A204.1 (cell line): ENCODE measurements at regions not wholly inside any gene's neighbourhood (a gene's known extent, or its start where the extent isn't known, plus 50 kb on each side); places are given as distances from the start of the nearest gene placed in this dataset.
"Not testable (repeated sequence)": the region's sequence is repeated elsewhere in the genome, so short reads cannot be mapped to it uniquely, and the experiment has no call there.

ENCODE experiments used
- FAIRE-seq: peaks from 2 replicates; lab custom pipeline; 2012; peaks lifted over from hg19 to GRCh38; lab: Jason Lieb, UNC

DNA sequence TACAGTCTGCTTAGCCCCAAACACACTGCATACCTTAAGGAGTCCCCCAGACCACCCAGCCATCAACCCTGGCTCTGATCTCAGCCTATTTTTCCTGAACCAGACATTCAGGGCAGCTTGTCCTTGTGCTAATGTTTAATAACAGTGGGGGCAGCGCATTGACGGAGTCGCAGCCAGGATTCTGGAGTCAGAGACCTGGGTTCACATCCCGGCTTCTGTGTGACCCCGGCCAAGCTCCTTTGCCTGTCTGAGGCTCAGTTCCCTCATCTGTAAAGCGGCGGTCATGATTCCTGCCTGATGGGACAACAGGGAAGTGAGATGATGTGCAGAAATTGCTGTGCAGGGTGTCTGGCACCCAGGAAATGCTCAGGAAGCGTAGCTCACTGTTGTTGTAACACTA is 63.1 kb downstream of the MATN1 start:
- no peak for FAIRE-seq

- no peak for FAIRE-seq
These were observed 63.7 kb downstream of the MATN1 start for GRCh38 chr1:30659702-30660101.

GRCh38 chr1:30658375-30658774 is 65.0 kb downstream of the MATN1 start:
- not testable (repeated sequence) for FAIRE-seq

- FAIRE-seq: no peak
These were observed 65.4 kb downstream of the MATN1 start for GRCh38 chr1:30658014-30658336.

- FAIRE-seq: no peak
These were observed 66.0 kb downstream of the MATN1 start for GRCh38 chr1:30657131-30658013.

DNA sequence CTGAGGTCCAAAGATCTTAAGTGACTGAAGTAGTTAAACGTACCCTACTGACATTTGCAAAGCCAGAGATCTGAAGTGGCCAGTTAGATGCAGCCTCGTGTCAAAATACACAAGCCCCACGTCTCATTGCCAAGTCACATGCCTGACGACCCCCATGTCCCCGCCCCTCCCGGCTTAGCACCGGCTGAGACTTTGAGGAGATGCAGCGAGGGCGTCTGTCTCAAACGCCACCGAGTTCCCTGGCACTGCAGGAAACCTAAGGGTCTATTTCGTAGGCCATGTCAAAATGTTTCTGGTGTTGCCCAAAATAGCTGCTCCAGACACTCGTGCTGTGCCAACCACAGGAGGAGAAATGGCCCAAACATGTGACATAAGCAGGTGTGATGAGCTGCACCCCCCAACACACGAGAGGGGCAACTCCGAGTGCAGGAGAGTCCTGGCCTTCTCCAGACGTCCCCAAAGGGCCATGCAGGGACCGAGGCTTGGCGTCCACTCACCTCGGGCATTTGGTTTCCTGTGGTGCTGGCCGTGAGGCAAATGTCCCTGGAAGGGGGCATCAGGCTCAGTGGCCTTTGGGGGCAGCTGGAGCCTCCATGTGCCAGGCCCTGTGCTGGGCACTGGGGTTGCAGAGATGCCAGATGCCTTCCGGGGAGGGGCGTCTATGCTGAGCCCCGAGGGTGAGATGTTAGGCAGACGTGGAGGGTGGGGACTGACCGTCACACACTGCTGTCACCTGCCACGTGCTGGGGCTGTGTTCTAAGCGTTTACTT is 67.0 kb downstream of the MATN1 start:
- no peak for FAIRE-seq

DNA sequence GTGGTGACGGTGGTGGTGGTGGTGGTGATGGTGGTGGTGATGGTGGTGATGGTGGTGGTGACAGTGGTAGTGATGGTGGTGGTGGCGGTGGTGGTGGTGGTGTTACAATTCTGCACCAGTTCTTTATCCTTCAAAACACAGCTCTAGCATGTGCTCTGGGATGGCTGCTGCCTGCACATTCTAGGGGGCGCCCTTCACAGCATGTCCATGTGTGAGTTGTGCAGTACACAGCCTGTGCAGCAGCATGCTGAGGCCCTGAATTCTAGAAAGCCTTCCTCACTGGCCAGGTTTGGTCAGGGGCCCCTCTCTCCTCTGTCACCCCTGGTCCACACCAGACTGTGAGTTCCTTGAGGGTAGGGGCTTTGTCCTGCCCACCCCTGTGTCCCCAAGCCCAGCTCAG is 67.7 kb downstream of the MATN1 start:
- no peak for FAIRE-seq

DNA sequence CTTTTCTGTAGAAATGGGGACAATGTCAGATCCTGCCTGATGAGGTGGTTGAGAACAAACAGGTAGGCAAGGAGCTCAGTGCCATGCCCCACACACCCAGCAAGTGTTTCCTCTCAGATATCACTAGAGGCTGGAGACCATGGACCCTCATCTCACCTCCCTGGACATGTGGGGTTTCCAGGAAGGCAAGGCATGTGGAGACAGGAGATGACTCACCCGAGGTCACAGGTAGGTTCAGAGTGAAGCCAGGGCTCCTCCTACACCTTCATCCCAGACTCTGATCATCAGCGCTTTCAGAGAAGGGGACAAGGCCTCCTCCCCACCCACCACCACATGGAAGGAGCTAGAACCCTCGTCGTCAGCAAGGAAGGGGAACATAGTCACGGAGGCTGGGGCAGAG is 69.2 kb downstream of the MATN1 start:
- no peak for FAIRE-seq

GRCh38 chr1:30652152-30652841 is 71.1 kb downstream of the MATN1 start:
- FAIRE-seq: no peak

GRCh38 chr1:30651395-30651794 is 72.0 kb downstream of the MATN1 start:
- FAIRE-seq: not testable (repeated sequence)

DNA sequence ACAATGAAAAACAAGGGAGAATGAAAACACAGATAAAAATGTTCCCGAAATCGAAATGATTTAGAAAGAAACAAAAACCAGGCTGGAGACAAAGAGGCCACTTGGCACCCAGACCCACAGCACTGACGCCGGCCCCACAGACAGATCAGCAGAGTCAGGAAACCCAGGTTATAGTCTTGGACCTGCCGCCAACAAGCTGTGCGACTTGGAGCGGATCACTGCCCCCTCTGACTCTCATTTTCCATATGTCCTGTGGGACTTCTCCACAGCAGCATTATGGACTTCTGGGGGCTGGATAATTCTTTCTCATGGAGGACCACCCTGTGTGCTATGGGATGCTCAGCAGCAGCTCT is 72.4 kb downstream of the MATN1 start:
- FAIRE-seq: no peak

DNA sequence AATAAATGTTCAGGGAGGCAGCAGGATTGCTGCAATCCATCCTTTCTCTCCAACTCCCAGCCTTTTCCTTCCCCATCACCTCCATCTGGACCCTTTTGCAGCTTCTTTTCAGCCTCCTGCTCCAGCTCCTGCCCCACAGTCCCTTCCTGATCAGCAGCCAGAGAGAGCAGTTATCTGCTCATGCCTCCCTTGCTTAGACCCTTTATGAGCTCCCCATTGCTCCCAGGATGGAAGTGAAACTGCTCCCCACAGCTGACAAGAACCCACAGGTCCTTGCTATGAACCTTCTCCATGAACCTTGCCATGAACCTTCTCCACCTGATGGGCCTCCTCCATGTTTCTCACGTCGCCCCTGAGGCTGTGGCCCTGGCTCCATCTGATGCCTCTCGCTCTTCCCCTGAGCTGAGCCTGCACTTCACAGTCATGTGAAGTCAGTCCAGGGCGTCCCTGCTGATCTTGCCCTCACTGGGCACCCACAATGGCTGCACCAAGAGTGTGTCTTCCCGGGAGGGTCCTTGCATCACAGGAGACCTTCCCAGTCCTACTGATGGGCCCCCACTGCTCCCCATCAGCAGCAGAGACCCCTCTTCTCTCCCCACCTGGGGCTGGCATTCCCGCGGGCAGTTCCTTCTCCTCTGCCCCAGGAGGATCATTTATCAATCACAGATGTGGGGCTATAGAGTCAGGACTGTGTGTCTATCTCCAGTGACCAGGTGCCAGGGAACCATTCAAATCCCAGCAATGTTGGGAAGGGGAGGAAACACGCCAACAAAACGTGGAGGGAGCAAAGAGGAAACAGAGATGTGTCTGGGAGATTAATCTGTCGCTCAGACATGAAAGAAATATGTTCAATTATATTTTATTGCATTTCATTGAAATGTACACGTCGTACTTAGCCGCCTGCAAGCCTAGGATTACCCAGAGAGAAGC is 73.1 kb downstream of the MATN1 start:
- no peak for FAIRE-seq

DNA sequence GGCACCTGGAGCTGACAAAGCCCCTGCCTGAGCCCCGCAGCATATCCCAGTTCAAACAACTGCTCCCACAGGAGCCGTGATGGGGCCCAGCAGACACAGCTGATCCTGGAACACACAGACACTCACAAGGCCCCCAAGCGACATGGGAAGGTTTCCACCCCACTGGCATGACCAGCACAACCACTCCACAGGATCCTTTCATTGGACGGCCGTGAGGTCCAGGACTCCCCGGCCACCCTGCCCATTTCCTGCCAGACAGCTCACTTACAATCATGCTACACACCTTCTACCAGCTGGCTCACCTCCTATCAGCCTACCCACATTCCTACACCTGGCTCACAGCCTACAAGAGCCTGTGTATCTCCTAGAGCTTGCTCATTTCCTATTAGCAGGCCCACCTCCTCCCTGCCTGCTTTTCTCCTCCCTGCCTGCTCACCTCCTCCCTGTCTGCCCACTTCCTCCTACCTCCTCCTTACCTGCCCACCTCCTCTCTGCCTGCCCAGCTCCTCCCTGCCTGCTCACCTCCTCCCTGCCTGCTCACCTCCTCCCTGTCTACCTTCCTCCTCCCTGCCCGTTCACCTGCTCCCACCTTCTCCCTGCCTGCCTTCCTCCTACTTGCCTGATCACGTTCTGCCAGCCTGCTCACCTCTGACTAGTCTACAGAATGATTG is 73.9 kb downstream of the MATN1 start:
- no peak for FAIRE-seq

GRCh38 chr1:30648408-30649000 is 74.9 kb downstream of the MATN1 start:
- no peak for FAIRE-seq

DNA sequence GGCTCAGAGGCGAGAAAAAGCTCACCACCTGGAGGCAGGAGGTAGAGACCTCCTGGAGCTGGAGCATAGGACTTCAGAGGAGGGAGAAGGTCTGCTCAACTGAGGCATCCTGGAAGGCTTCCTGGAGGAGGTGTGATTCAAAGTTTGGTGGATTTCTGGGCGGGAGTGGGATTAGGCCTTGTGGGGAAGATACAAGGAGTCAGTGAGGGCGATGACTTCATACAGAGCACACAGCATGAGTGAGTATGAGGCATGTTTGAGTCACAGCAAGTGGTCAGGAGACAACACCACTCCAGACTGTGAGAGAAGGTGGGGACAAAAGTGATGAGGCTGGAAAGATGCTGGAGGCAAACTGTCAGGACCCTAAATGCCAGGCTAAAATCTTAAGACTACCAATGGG is 77.6 kb downstream of the MATN1 start:
- no peak for FAIRE-seq

GRCh38 chr1:30642391-30643120 is 80.8 kb downstream of the MATN1 start:
- FAIRE-seq: no peak

- no peak for FAIRE-seq
These were observed 81.6 kb downstream of the MATN1 start for GRCh38 chr1:30641572-30642353.

DNA sequence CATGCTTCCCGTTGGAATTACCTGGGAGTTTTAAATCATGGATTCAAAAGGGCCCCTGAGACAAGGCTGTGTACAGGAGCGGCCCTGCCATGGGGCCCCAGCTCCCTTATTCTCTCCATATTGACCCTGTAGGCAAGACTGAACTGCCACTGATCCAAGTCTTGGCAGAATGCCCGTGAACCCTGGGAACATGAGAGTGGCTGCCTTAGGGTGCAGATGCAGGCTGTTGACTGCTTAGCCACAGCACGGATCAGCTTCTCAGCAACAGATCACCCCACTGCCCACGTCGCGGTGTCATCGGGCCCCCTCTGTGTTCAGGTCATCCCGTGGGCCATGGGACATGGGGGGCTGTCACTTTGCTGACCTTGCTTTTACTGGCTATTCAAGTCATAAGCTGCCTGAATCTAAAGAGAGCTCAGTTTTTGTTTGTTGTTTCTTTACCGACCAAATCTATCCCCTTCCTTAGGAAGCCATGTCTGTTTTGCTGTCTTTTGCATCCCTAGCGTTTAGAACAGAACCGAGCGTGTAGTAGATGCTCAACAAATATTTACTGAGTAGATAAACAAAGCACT is 83.4 kb downstream of the MATN1 start:
- no peak for FAIRE-seq

GRCh38 chr1:30638811-30639210 is 84.6 kb downstream of the MATN1 start:
- no peak for FAIRE-seq
